GM06990 (cell line): ENCODE measurements at regions not wholly inside any gene's neighbourhood (a gene's known extent, or its start where the extent isn't known, plus 50 kb on each side); places are given as distances from the start of the nearest gene placed in this dataset.
"Not testable (repeated sequence)": the region's sequence is repeated elsewhere in the genome, so short reads cannot be mapped to it uniquely, and the experiment has no call there.

Experiments
- DNase-seq: peaks from one replicate; pipeline ENCODE4 v3.0.0-alpha.2; 2011; ENCODE audit not compliant: insufficient read length; ENCODE audit errors: extremely low read depth
- H3K27me3 ChIP-seq: replicated peaks from 2 replicates; pipeline ENCODE4 v1.6.0; 2011; ENCODE audit warnings: low read length; ENCODE audit not compliant: control insufficient read depth, insufficient read depth
- H3K36me3 ChIP-seq: 2 replicates; pipeline ENCODE4 v1.5.1; 2011; ENCODE audit warnings: low read length; ENCODE audit not compliant: control insufficient read depth, insufficient read depth
- H3K4me3 ChIP-seq: replicated peaks from 2 replicates; pipeline ENCODE4 v1.5.1; 2011; ENCODE audit warnings: low read depth, mild to moderate bottlenecking, control low read depth, low read length
- CTCF ChIP-seq: IDR thresholded peaks from 2 replicates; pipeline ENCODE4 v1.5.1; 2011; ENCODE audit warnings: low read length, control low read depth, mild to moderate bottlenecking, inconsistent platforms; ENCODE audit not compliant: insufficient read depth, poor library complexity, severe bottlenecking

- TF ChIP-seq CTCF: no peak
- no peak overlapping the region for H3K4me3 ChIP-seq
- H3K36me3 ChIP-seq: no peaks in the 10 kb centered on the region
- DNase-seq: no peak
- no peaks in the 10 kb centered on the region for H3K27me3 ChIP-seq
These were observed 245.9 kb downstream of the CRLF2 start for GRCh38 chrX:966396-967070.

GRCh38 chrX:964831-965416 lies 247.5 kb downstream of the CRLF2 start:
- no peaks in the 10 kb centered on the region for H3K27me3 ChIP-seq
- TF ChIP-seq CTCF: no peak
- no peak overlapping the region for H3K4me3 ChIP-seq
- no peak for DNase-seq
- H3K36me3 ChIP-seq: no peaks in the 10 kb centered on the region

- H3K27me3 ChIP-seq: no peaks in the 10 kb centered on the region
- H3K36me3 ChIP-seq: no peaks in the 10 kb centered on the region
- no peak for DNase-seq
- no peak for TF ChIP-seq CTCF
- no peak overlapping the region for H3K4me3 ChIP-seq
These were observed 251.6 kb downstream of the CRLF2 start for GRCh38 chrX:960821-961220.

- no peak for DNase-seq
- no peaks in the 10 kb centered on the region for H3K36me3 ChIP-seq
- TF ChIP-seq CTCF: no peak
- no peak overlapping the region for H3K4me3 ChIP-seq
- no peaks in the 10 kb centered on the region for H3K27me3 ChIP-seq
These were observed 252.9 kb downstream of the CRLF2 start for GRCh38 chrX:959595-959994.

- not testable (repeated sequence) for H3K4me3 ChIP-seq, H3K36me3 ChIP-seq, H3K27me3 ChIP-seq, DNase-seq
These were observed 257.2 kb downstream of the CRLF2 start for GRCh38 chrX:955168-955781.

DNA sequence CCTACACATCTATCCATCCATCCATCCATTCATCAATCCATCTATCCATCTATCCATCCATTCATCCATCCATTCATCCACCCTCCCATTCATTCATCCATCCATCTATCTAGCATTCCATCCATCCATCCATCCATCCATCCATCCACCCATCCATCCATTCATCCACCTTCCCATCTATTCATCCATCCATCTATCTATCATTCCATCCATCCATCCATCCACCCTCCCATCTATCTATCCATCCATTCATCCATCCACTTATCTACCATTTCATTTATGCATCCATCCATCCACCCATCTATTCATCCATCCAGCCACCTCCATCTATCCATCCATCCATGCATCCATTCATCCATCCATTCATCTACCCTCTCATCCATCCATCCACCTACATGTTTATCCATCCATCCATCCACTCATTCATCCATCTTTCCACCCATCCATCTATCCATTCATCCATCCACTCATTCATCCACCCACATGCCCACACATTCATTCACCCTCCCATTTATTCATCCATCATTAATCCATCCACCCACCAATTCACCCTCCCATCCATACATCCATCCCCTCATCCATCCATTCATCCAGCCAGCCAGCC lies 258.5 kb downstream of the CRLF2 start:
- no peak for DNase-seq
- Histone ChIP-seq H3K36me3 (no peaks in the 10 kb centered on the region), H3K4me3 (no peak overlapping the region), H3K27me3 (no peaks in the 10 kb centered on the region)
- no peak for TF ChIP-seq CTCF
